Retinal pigment epithelial cell (primary cell): ENCODE measurements at regions not wholly inside any gene's neighbourhood (a gene's known extent, or its start where the extent isn't known, plus 50 kb on each side); places are given as distances from the start of the nearest gene placed in this dataset.

Experiments used
- DNase-seq: peaks from one replicate; pipeline ENCODE4 v3.0.0-alpha.2; 2010; ENCODE audit warnings: low read depth
- H3K4me3 ChIP-seq: 2 replicates; pipeline ENCODE4 v1.5.1; 2011; ENCODE audit warnings: mild to moderate bottlenecking, low read length, control low read depth, moderate library complexity
- CTCF ChIP-seq: conservative IDR thresholded peaks from 2 replicates; pipeline ENCODE4 v1.5.1; 2011; ENCODE audit warnings: low read depth, low read length, control low read depth, inconsistent platforms

GRCh38 chr11:95297680-95298452 is 66.9 kb upstream of the SESN3 start:
- DNase-seq, result no peak
- no peak overlapping the region for H3K4me3 ChIP-seq

GRCh38 chr11:95296621-95297025 is 65.6 kb upstream of the SESN3 start:
- TF ChIP-seq CTCF, result no peak
- no peak for DNase-seq

More at GRCh38 chr11:95297680-95298452, 66.9 kb upstream of the SESN3 start:
- TF ChIP-seq CTCF, result no peak

GRCh38 chr11:95296165-95296564 is 65.2 kb upstream of the SESN3 start:
- H3K4me3 ChIP-seq, result no peak overlapping the region
- no peak for TF ChIP-seq CTCF
- peak; percentile 26 for DNase-seq

More at GRCh38 chr11:95296621-95297025, 65.6 kb upstream of the SESN3 start:
- no peak overlapping the region for H3K4me3 ChIP-seq

- H3K4me3 ChIP-seq, result no peak overlapping the region
- no peak for TF ChIP-seq CTCF
- no peak for DNase-seq
Observed at GRCh38 chr11:95295382-95296149, 64.6 kb upstream of the SESN3 start.

GRCh38 chr11:95294701-95295100 is 63.7 kb upstream of the SESN3 start:
- no peak for TF ChIP-seq CTCF

GRCh38 chr11:95293116-95293515 is 62.1 kb upstream of the SESN3 start:
- H3K4me3 ChIP-seq, result no peak overlapping the region
- DNase-seq, result no peak
- no peak for TF ChIP-seq CTCF

More at GRCh38 chr11:95294701-95295100, 63.7 kb upstream of the SESN3 start:
- no peak overlapping the region for H3K4me3 ChIP-seq
- no peak for DNase-seq
